ENCODE measurements at regions not wholly inside any gene's neighbourhood (a gene's known extent, or its start where the extent isn't known, plus 50 kb on each side); places are given as distances from the start of the nearest gene placed in this dataset.

DNA sequence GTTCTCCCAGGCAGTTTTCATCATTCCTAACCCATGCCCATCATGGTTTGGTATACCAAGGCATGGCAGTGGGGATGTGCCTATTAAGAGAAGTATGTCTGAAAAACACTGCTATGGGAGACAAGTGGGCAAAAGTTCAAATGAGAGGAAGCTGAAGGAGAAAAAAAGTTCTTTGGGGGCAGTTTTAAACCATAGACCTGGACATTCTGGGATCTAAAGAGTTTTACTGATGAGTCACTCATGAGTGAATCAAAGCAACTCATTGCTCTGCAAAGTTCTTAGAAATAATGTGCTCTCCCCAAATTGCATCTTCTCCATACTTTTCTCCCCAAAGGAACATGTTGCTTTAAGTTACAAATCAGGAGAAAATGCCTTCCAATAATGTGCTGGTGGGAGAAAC is 256.9 kb upstream of the MTPN start:
- TF ChIP-seq, protein P1, sequence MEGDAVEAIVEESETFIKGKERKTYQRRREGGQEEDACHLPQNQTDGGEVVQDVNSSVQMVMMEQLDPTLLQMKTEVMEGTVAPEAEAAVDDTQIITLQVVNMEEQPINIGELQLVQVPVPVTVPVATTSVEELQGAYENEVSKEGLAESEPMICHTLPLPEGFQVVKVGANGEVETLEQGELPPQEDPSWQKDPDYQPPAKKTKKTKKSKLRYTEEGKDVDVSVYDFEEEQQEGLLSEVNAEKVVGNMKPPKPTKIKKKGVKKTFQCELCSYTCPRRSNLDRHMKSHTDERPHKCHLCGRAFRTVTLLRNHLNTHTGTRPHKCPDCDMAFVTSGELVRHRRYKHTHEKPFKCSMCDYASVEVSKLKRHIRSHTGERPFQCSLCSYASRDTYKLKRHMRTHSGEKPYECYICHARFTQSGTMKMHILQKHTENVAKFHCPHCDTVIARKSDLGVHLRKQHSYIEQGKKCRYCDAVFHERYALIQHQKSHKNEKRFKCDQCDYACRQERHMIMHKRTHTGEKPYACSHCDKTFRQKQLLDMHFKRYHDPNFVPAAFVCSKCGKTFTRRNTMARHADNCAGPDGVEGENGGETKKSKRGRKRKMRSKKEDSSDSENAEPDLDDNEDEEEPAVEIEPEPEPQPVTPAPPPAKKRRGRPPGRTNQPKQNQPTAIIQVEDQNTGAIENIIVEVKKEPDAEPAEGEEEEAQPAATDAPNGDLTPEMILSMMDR (IDR thresholded peaks at IDR 0.05; ENCODE audit: low read length) = no peak
- no peak for TF ChIP-seq EZH2 (IDR thresholded peaks at IDR 0.05; ENCODE audit: borderline replicate concordance, low read length)
- Histone ChIP-seq H2AFZ (ENCODE audit: low read length) (no peak overlapping the region), H3K36me3 (ENCODE audit: insufficient read depth, low read length) (no peaks in the 10 kb centered on the region)

DNA sequence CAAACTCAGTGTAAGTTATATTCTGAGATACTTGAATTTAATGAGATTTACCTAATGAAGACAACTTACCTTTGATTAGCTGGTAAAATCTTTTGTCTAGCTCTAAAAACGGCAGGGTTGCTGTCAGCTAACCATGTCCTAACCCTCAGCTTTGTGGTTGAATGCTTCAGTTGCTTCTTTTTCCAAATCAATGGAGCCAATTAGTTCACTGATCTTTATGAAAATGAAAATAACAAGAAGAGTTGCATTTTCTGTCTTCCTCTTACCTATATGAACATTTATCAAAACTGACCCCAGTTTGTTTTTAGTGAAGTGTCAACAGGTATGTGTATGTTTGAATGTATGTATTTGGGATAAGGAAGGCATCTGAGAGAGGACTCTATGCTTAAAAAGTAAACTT is 253.1 kb upstream of the MTPN start:
- Histone ChIP-seq H3K9ac (ENCODE audit: low read length) (no peak overlapping the region), H3K4me3 (ENCODE audit: low read depth, low read length, poor library complexity, severe bottlenecking) (no peak overlapping the region), H3K4me1 (ENCODE audit: insufficient read depth, low read length, severe bottlenecking) (no peaks in the 10 kb centered on the region), H3K9me3 (ENCODE audit: low read length) (peaks cover 4% of the 10 kb centered on the region; the same call in 1 of the 2 replicates), H3F3A (ENCODE audit: insufficient read depth, low read length) (no peaks in the 10 kb centered on the region), H3K4me2 (ENCODE audit: low read length) (no peak overlapping the region), H4K20me1 (ENCODE audit: insufficient read depth, low read length) (no peaks in the 10 kb centered on the region), H3K9me2 (ENCODE audit: low read depth, low read length) (no peaks in the 10 kb centered on the region), H3K27ac (ENCODE audit: low read depth, low read length, poor library complexity, severe bottlenecking) (no peak overlapping the region), H3K36me3 (ENCODE audit: insufficient read depth, low read length) (no peaks in the 10 kb centered on the region), H3K27me3 (ENCODE audit: insufficient read depth, low read length) (no peaks in the 10 kb centered on the region), H2AFZ (ENCODE audit: low read length) (no peak overlapping the region), H3K79me2 (ENCODE audit: insufficient read depth, low read length) (no peaks in the 10 kb centered on the region)
- TF ChIP-seq EZH2 (IDR thresholded peaks at IDR 0.05; ENCODE audit: borderline replicate concordance, low read length) = no peak
- TF ChIP-seq, protein P1 (IDR thresholded peaks at IDR 0.05; ENCODE audit: low read length) = no peak

More for the DNA sequence above, 256.9 kb upstream of the MTPN start:
- no peaks in the 10 kb centered on the region for H3K4me1 ChIP-seq (ENCODE audit: insufficient read depth, low read length, severe bottlenecking)
- peaks cover 4% of the 10 kb centered on the region; the same call in 1 of the 2 replicates for H3K9me3 ChIP-seq (ENCODE audit: low read length)
- H3F3A ChIP-seq (ENCODE audit: insufficient read depth, low read length) = no peaks in the 10 kb centered on the region
- no peak overlapping the region for H3K4me3 ChIP-seq (ENCODE audit: low read depth, low read length, poor library complexity, severe bottlenecking)
- H3K79me2 ChIP-seq (ENCODE audit: insufficient read depth, low read length) = no peaks in the 10 kb centered on the region
- H4K20me1 ChIP-seq (ENCODE audit: insufficient read depth, low read length) = no peaks in the 10 kb centered on the region
- H3K27ac ChIP-seq (ENCODE audit: low read depth, low read length, poor library complexity, severe bottlenecking) = no peak overlapping the region
- no peaks in the 10 kb centered on the region for H3K27me3 ChIP-seq (ENCODE audit: insufficient read depth, low read length)
- H3K9me2 ChIP-seq (ENCODE audit: low read depth, low read length) = no peaks in the 10 kb centered on the region
- no peak overlapping the region for H3K9ac ChIP-seq (ENCODE audit: low read length)
- no peak overlapping the region for H3K4me2 ChIP-seq (ENCODE audit: low read length)

DNA sequence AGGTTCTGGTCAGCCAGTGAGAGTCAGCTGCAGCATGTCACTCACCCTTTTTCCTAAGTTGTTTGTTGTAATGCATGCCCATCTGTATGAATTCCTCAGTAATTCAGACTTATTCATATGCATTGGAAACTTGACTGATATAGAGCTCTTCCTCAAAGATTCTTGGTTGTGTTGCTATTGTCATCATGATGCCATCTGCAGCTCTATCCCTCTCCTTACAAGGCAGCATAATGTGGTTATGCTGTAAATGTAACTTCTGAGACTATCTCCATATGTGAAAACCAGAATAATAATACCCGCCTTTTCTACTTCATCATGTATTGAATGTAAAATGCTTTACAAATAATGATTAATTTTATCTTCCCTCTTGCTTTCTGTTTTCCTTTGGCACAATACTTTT is 252.6 kb upstream of the MTPN start:
- H4K20me1 ChIP-seq (ENCODE audit: insufficient read depth, low read length) = no peaks in the 10 kb centered on the region
- no peaks in the 10 kb centered on the region for H3K79me2 ChIP-seq (ENCODE audit: insufficient read depth, low read length)
- no peak overlapping the region for H3K4me2 ChIP-seq (ENCODE audit: low read length)
- H3K36me3 ChIP-seq (ENCODE audit: insufficient read depth, low read length) = no peaks in the 10 kb centered on the region
- H3K9me2 ChIP-seq (ENCODE audit: low read depth, low read length) = no peaks in the 10 kb centered on the region
- peaks cover 4% of the 10 kb centered on the region; the same call in 1 of the 2 replicates for H3K9me3 ChIP-seq (ENCODE audit: low read length)
- no peak overlapping the region for H3K9ac ChIP-seq (ENCODE audit: low read length)
- no peaks in the 10 kb centered on the region for H3F3A ChIP-seq (ENCODE audit: insufficient read depth, low read length)
- no peak overlapping the region for H3K27ac ChIP-seq (ENCODE audit: low read depth, low read length, poor library complexity, severe bottlenecking)
- no peaks in the 10 kb centered on the region for H3K4me1 ChIP-seq (ENCODE audit: insufficient read depth, low read length, severe bottlenecking)
- no peak overlapping the region for H2AFZ ChIP-seq (ENCODE audit: low read length)
- TF ChIP-seq, protein P1 (IDR thresholded peaks at IDR 0.05; ENCODE audit: low read length) = no peak
- no peak for TF ChIP-seq EZH2 (IDR thresholded peaks at IDR 0.05; ENCODE audit: borderline replicate concordance, low read length)
- H3K4me3 ChIP-seq (ENCODE audit: low read depth, low read length, poor library complexity, severe bottlenecking) = no peak overlapping the region
- H3K27me3 ChIP-seq (ENCODE audit: insufficient read depth, low read length) = no peaks in the 10 kb centered on the region

Data from OCI-LY1 (cell line).